ENCODE measurements at regions not wholly inside any gene's neighbourhood (a gene's known extent, or its start where the extent isn't known, plus 50 kb on each side); places are given as distances from the start of the nearest gene placed in this dataset.

GRCh38 chr6:45787384-45787783 is 228.3 kb downstream of the CLIC5 start:
- Histone ChIP-seq H3K27ac (no peak overlapping the region), H3K9me3 (no peaks in the 10 kb centered on the region), H3K4me1 (no peaks in the 10 kb centered on the region), H3K36me3 (replicated peaks in 1 of 2; ENCODE audit: insufficient read depth in 1 of 2, low read depth in 2 of 2) (no peaks in the 10 kb centered on the region), H3K27me3 (no peaks in the 10 kb centered on the region), H3K4me3 (no peak overlapping the region)
- intact Hi-C loops (cut with DNase I) = no loop called here
- DNase-seq (no peak), ATAC-seq (no peak)
- 62 to 74% methylated on average over 3 of the region's 3 CpGs for WGBS, 2 donors
- TF ChIP-seq POLR2A (IDR thresholded peaks at IDR 0.05) (no peak), CTCF (IDR thresholded peaks at IDR 0.05) (no peak)

- WGBS, 2 donors = 69% methylated on average over 6 of the region's 6 CpGs
- Histone ChIP-seq H3K4me3 (no peak overlapping the region), H3K4me1 (no peaks in the 10 kb centered on the region), H3K36me3 (replicated peaks in 1 of 2; ENCODE audit: insufficient read depth in 1 of 2, low read depth in 2 of 2) (no peaks in the 10 kb centered on the region), H3K27me3 (no peaks in the 10 kb centered on the region), H3K9me3 (no peaks in the 10 kb centered on the region), H3K27ac (no peak overlapping the region)
- intact Hi-C loops (cut with DNase I) = no loop called here
- TF ChIP-seq CTCF (IDR thresholded peaks at IDR 0.05) = no peak
- TF ChIP-seq POLR2A (IDR thresholded peaks at IDR 0.05) = no peak
- ATAC-seq (no peak), DNase-seq (peak in 1 of 4 donors; percentile 5)
Measured at GRCh38 chr6:45786355-45786781, 229.3 kb downstream of the CLIC5 start.

- TF ChIP-seq CTCF (IDR thresholded peaks at IDR 0.05) (no peak), POLR2A (IDR thresholded peaks at IDR 0.05) (no peak)
- DNase-seq (no peak), ATAC-seq (no peak)
- Histone ChIP-seq H3K36me3 (replicated peaks in 1 of 2; ENCODE audit: insufficient read depth in 1 of 2, low read depth in 2 of 2) (no peaks in the 10 kb centered on the region), H3K27ac (no peak overlapping the region), H3K9me3 (no peaks in the 10 kb centered on the region), H3K4me3 (no peak overlapping the region), H3K4me1 (no peaks in the 10 kb centered on the region), H3K27me3 (no peaks in the 10 kb centered on the region)
- 88 to 92% methylated on average over 1 of the region's 1 CpG for WGBS, 2 donors
- intact Hi-C loops (cut with DNase I) = no loop called here
Measured at GRCh38 chr6:45784250-45784649, 231.4 kb downstream of the CLIC5 start.

GRCh38 chr6:45783716-45784115 is 231.9 kb downstream of the CLIC5 start:
- 79 to 83% methylated on average over 5 of the region's 5 CpGs for WGBS, 2 donors
- TF ChIP-seq CTCF (IDR thresholded peaks at IDR 0.05) (no peak), POLR2A (IDR thresholded peaks at IDR 0.05) (no peak)
- no peak for ATAC-seq
- no peaks in the 10 kb centered on the region for H3K4me1 ChIP-seq
- H3K27me3 ChIP-seq = no peaks in the 10 kb centered on the region
- intact Hi-C loops (cut with DNase I) = no loop called here
- no peak overlapping the region for H3K27ac ChIP-seq
- no peak overlapping the region for H3K4me3 ChIP-seq
- no peaks in the 10 kb centered on the region for H3K9me3 ChIP-seq
- H3K36me3 ChIP-seq (replicated peaks in 1 of 2; ENCODE audit: insufficient read depth in 1 of 2, low read depth in 2 of 2) = no peaks in the 10 kb centered on the region
- DNase-seq = no peak

- no peaks in the 10 kb centered on the region for H3K36me3 ChIP-seq (replicated peaks in 1 of 2; ENCODE audit: insufficient read depth in 1 of 2, low read depth in 2 of 2)
- H3K4me3 ChIP-seq = no peak overlapping the region
- intact Hi-C loops (cut with DNase I) = no loop called here
- H3K4me1 ChIP-seq = no peaks in the 10 kb centered on the region
- H3K27ac ChIP-seq = no peak overlapping the region
- TF ChIP-seq CTCF (IDR thresholded peaks at IDR 0.05) (no peak), POLR2A (IDR thresholded peaks at IDR 0.05) (no peak)
- no peaks in the 10 kb centered on the region for H3K27me3 ChIP-seq
- ATAC-seq = no peak
- DNase-seq = no peak
- 81 to 82% methylated on average over 3 of the region's 3 CpGs for WGBS, 2 donors
- H3K9me3 ChIP-seq = no peaks in the 10 kb centered on the region
Measured at GRCh38 chr6:45781890-45782289, 233.8 kb downstream of the CLIC5 start.
